HCT116 (cell line): ENCODE measurements at regions not wholly inside any gene's neighbourhood (a gene's known extent, or its start where the extent isn't known, plus 50 kb on each side); places are given as distances from the start of the nearest gene placed in this dataset.

ENCODE experiments used
- ATAC-seq: fragments of 200-7000 bp; cut with Tn5 transposase; 2 replicates; pipeline ENCODE4 v1.9.1; 2020; ENCODE audit warnings: mild to moderate bottlenecking, moderate library complexity
- BruUV-seq: library from RNA; stranded (reverse); fragments of 400-500 nt; replicated peaks from 2 replicates; lab custom pipeline; 2021; lab: Mats Ljungman, UMichigan
- CTCF ChIA-PET: fragments of 300-600 bp; sonication (Branson Sonifier 250); formaldehyde crosslinking; loops from one replicate; lab custom pipeline; 2021; ENCODE audit warnings: antibody characterized with exemption; lab: Charles Lee
- POLR2A ChIA-PET: fragments of 300-600, 350-600 bp; sonication (Branson Sonifier 250); formaldehyde crosslinking; loops from one replicate; lab custom pipeline; 2021; ENCODE audit warnings: antibody characterized with exemption; lab: Charles Lee
- RAD21 ChIA-PET, 2 experiments: fragments of 300-600 bp; sonication (Branson Sonifier 250); formaldehyde crosslinking; loops; one replicate each; lab custom pipeline; 2023; ENCODE audit warnings: low total read pairs in 2 of 2; ENCODE audit not compliant: uncharacterized antibody in 2 of 2, unreplicated experiment in 2 of 2, low non-redundant PET in 1 of 2; lab: Charles Lee
- DNase-seq: peaks from one replicate; pipeline ENCODE4 v3.0.0-alpha.2; 2010; ENCODE audit warnings: low read depth, low spot score
- H2AFZ ChIP-seq: fragments of 200-600 bp; shearing (Covaris generic), sonication (generic); 2 replicates; pipeline ENCODE4 v1.6.1; 2017; ENCODE audit warnings: low read depth, mixed run types, mixed read lengths, antibody characterized with exemption, low read length; ENCODE audit not compliant: poor library complexity, severe bottlenecking
- H3K27ac ChIP-seq: 2 replicates; pipeline ENCODE4 v1.5.1; 2012; ENCODE audit warnings: low read depth, low read length
- H3K27me3 ChIP-seq: fragments of 200-600 bp; sonication (generic); 2 replicates; pipeline ENCODE4 v1.6.1; 2016; ENCODE audit warnings: mixed run types, low read length, mixed read lengths; ENCODE audit not compliant: insufficient read depth
- H3K36me3 ChIP-seq, 2 experiments: fragments of 200-500 bp in 1 of 2; fragments of 200-600 bp in 1 of 2; sonication (Bioruptor generic) in 1 of 2; sonication (generic) in 1 of 2; 2 replicates each; pipeline versions ENCODE4 v1.5.1 to v1.6.1; 2014 to 2016; ENCODE audit warnings: low read length in 2 of 2, inconsistent platforms in 1 of 2, mixed read lengths in 1 of 2, mixed run types in 1 of 2; ENCODE audit not compliant: insufficient read depth in 2 of 2, control insufficient read depth in 1 of 2
- H3K4me1 ChIP-seq, 2 experiments: fragments of 200-600 bp in 1 of 2; sonication (generic) in 1 of 2; 2 replicates each; pipeline versions ENCODE4 v1.5.1 to v1.6.1; 2012 to 2017; ENCODE audit warnings: low read length in 2 of 2, inconsistent platforms in 1 of 2, mild to moderate bottlenecking in 1 of 2, mixed read lengths in 1 of 2, mixed run types in 1 of 2, moderate library complexity in 1 of 2; ENCODE audit not compliant: insufficient read depth in 2 of 2, control insufficient read depth in 1 of 2
- H3K4me2 ChIP-seq: fragments of 200-600 bp; sonication (generic); 2 replicates; pipeline ENCODE4 v1.6.1; 2017; ENCODE audit warnings: mixed run types, low read length, mixed read lengths
- H3K4me3 ChIP-seq, 2 experiments: fragments of 200-600 bp in 1 of 2; sonication (generic) in 1 of 2; replicated peaks in 1 of 2; 2 replicates each; pipeline ENCODE4 v1.5.1; 2011 to 2016; ENCODE audit warnings: low read length in 2 of 2, control low read depth in 1 of 2, low read depth in 1 of 2, mild to moderate bottlenecking in 1 of 2, mixed read lengths in 1 of 2, mixed run types in 1 of 2
- H3K79me2 ChIP-seq: fragments of 200-600 bp; sonication (generic); 2 replicates; pipeline ENCODE4 v1.6.1; 2017; ENCODE audit warnings: mild to moderate bottlenecking, mixed run types, low read length, moderate library complexity, mixed read lengths; ENCODE audit not compliant: insufficient read depth
- H3K9ac ChIP-seq: fragments of 200-600 bp; sonication (generic); 2 replicates; pipeline ENCODE4 v1.6.1; 2016; ENCODE audit warnings: low read length, mixed read lengths
- H3K9me2 ChIP-seq: fragments of 200-600 bp; sonication (generic), shearing (Covaris generic); 2 replicates; pipeline ENCODE4 v1.6.1; 2017; ENCODE audit warnings: mixed run types, mild to moderate bottlenecking, moderate library complexity; ENCODE audit not compliant: insufficient read depth
- H3K9me3 ChIP-seq, 2 experiments: fragments of 200-500 bp in 1 of 2; fragments of 200-600 bp in 1 of 2; sonication (Bioruptor generic) in 1 of 2; sonication (generic) in 1 of 2; 2 replicates each; pipeline ENCODE4 v1.6.1; 2014 to 2017; ENCODE audit warnings: low read length in 2 of 2, mixed read lengths in 2 of 2, inconsistent platforms in 1 of 2, low read depth in 1 of 2, mild to moderate bottlenecking in 1 of 2, mixed run types in 1 of 2, moderate library complexity in 1 of 2; ENCODE audit not compliant: control insufficient read depth in 1 of 2, insufficient read depth in 1 of 2
- H4K20me1 ChIP-seq: fragments of 200-600 bp; sonication (generic), shearing (Covaris generic); 2 replicates; pipeline ENCODE4 v1.6.1; 2017; ENCODE audit warnings: mixed run types, mild to moderate bottlenecking, moderate library complexity; ENCODE audit not compliant: insufficient read depth
- CEBPB ChIP-seq: IDR thresholded peaks from 2 replicates; pipeline ENCODE4 v1.6.1; 2012; ENCODE audit warnings: low read depth
- EGR1 ChIP-seq: IDR thresholded peaks from 2 replicates; pipeline ENCODE4 v1.6.1; 2012; ENCODE audit warnings: low read depth
- ELF1 ChIP-seq: IDR thresholded peaks from 2 replicates; pipeline ENCODE4 v1.6.1; 2012; ENCODE audit warnings: low read depth, borderline replicate concordance
- EZH2 ChIP-seq: fragments of 200-600 bp; sonication (generic); IDR thresholded peaks from 2 replicates; pipeline ENCODE4 v1.6.1; 2017; ENCODE audit warnings: antibody characterized with exemption, mixed run types
- EZH2phosphoT487 ChIP-seq: fragments of 200-600 bp; IDR thresholded peaks from 2 replicates; pipeline ENCODE4 v1.6.1; 2018; ENCODE audit warnings: antibody characterized with exemption, borderline replicate concordance
- JUND ChIP-seq: IDR thresholded peaks from 2 replicates; pipeline ENCODE4 v1.6.1; 2012
- POLR2AphosphoS5 ChIP-seq: IDR thresholded peaks from 2 replicates; pipeline ENCODE4 v1.6.1; 2011; ENCODE audit warnings: mild to moderate bottlenecking, low read depth, low read length, moderate library complexity
- RAD21 ChIP-seq: IDR thresholded peaks from 2 replicates; pipeline ENCODE4 v1.6.1; 2012; ENCODE audit warnings: low read depth, mild to moderate bottlenecking
- SRF ChIP-seq: IDR thresholded peaks from 2 replicates; pipeline ENCODE4 v1.6.1; 2012; ENCODE audit warnings: low read depth
- TCF7L2 ChIP-seq: IDR thresholded peaks from 2 replicates; pipeline ENCODE4 v1.7.0; 2011; ENCODE audit warnings: borderline replicate concordance, inconsistent platforms; ENCODE audit not compliant: insufficient read depth, insufficient read length; ENCODE audit errors: extremely low read depth
- YY1 ChIP-seq: IDR thresholded peaks from 2 replicates; pipeline ENCODE4 v1.6.1; 2011; ENCODE audit warnings: low read length, low read depth, moderate library complexity, mild to moderate bottlenecking; ENCODE audit not compliant: insufficient replicate concordance; ENCODE audit errors: extremely low read depth
- ZFX ChIP-seq: fragments of 450-650 bp; IDR thresholded peaks from 2 replicates; pipeline ENCODE4 v1.6.1; 2017
- intact Hi-C: fragments of 100-400 bp; cut with micrococcal nuclease; formaldehyde crosslinking; loops from 2 replicates; pipeline ENCODE4 v1.10.0; 2022
- TF ChIP-seq, protein P1 (sequence below): IDR thresholded peaks from 2 replicates; pipeline ENCODE4 v1.6.1; 2012
- TF ChIP-seq, protein P2 (sequence below): IDR thresholded peaks from 2 replicates; pipeline ENCODE4 v1.6.1; 2011; ENCODE audit warnings: mild to moderate bottlenecking, low read length, moderate library complexity; ENCODE audit not compliant: insufficient replicate concordance; ENCODE audit errors: extremely low read depth
- TF ChIP-seq, protein P3 (sequence below): IDR thresholded peaks from 2 replicates; pipeline ENCODE4 v1.6.1; 2012

DNA sequence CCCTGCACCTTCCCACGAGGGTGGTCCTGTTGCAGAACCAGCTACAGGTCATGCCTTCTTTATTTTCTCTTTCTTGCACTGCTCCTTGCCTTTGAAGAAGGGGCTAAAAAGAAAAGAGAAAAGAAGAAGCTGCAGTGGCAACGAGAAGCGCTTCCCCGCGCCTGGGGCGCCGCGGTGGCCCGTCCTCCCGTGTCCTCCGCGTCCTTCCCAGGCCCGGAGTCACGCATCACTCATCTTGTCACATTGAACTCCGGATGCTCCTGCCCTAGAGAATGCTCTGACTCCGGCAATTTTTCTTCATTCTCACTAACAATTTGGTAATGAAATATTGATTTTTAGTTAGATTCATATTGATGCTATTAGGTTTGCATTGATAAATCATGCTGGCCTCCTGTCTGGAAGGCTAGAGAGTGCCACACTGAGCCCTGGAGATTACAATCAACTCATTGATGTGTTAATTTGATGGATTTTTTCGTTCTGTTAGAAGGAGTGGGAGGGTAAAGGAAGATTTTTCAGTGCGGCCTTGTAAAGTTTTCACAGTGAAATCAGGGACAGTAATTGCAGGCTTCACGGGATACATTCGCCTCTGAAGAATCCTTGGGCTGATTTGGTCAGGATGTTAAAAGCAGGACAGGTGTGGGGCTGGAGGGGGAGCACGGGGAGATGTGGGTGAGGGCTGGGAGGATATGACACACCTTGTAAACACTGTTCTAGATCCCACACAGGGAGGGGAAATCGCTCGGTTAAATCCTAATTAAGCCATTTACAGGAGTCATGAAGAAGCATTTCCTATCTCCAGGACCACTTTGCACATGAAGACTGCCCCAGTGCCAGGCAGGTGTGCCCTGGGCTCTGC lies 349.3 kb downstream of the ZNF516 start:
- Histone ChIP-seq H3K9me3 (no peaks in the 10 kb centered on the region), H3K9ac (no peak overlapping the region), H3K27me3 (peaks cover 6% of the 10 kb centered on the region; the same call in 1 of the 2 replicates), H2AFZ (no peak overlapping the region), H3K4me2 (no peak overlapping the region), H3K36me3 (no peaks in the 10 kb centered on the region), H3K4me1 (no peaks in the 10 kb centered on the region), H3K9me2 (no peaks in the 10 kb centered on the region), H4K20me1 (no peaks in the 10 kb centered on the region), H3K27ac (no peak overlapping the region), H3K79me2 (no peaks in the 10 kb centered on the region), H3K4me3 (no peak overlapping the region)
- POLR2A ChIA-PET = no interaction called here
- RAD21 ChIA-PET = no interaction called here
- ATAC-seq = no peak
- DNase-seq = no peak
- TF ChIP-seq, protein P1, sequence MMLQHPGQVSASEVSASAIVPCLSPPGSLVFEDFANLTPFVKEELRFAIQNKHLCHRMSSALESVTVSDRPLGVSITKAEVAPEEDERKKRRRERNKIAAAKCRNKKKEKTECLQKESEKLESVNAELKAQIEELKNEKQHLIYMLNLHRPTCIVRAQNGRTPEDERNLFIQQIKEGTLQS = no peak
- TF ChIP-seq CEBPB (no peak), JUND (no peak), ELF1 (no peak), EZH2phosphoT487 (no peak), POLR2AphosphoS5 (no peak), YY1 (no peak), EZH2 (no peak), TCF7L2 (no peak), EGR1 (no peak), RAD21 (no peak), ZFX (no peak), SRF (no peak)
- TF ChIP-seq, protein P2, sequence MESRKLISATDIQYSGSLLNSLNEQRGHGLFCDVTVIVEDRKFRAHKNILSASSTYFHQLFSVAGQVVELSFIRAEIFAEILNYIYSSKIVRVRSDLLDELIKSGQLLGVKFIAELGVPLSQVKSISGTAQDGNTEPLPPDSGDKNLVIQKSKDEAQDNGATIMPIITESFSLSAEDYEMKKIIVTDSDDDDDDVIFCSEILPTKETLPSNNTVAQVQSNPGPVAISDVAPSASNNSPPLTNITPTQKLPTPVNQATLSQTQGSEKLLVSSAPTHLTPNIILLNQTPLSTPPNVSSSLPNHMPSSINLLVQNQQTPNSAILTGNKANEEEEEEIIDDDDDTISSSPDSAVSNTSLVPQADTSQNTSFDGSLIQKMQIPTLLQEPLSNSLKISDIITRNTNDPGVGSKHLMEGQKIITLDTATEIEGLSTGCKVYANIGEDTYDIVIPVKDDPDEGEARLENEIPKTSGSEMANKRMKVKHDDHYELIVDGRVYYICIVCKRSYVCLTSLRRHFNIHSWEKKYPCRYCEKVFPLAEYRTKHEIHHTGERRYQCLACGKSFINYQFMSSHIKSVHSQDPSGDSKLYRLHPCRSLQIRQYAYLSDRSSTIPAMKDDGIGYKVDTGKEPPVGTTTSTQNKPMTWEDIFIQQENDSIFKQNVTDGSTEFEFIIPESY = no peak
- TF ChIP-seq, protein P3, sequence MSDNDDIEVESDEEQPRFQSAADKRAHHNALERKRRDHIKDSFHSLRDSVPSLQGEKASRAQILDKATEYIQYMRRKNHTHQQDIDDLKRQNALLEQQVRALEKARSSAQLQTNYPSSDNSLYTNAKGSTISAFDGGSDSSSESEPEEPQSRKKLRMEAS = no peak
- BruUV-seq = no TSS peak
- intact Hi-C loops = no loop called here
- CTCF ChIA-PET = no interaction called here
